Coronary artery (tissue), 2 donors: ENCODE measurements at regions not wholly inside any gene's neighbourhood (a gene's known extent, or its start where the extent isn't known, plus 50 kb on each side); places are given as distances from the start of the nearest gene placed in this dataset.

Source experiments
- DNase-seq: peaks from one replicate; pipeline ENCODE4 v3.0.0-alpha.2; 2017; ENCODE audit warnings: low spot score
- H3K27ac ChIP-seq, 2 donors: fragments of 200-600 bp; sonication (generic); one replicate each; pipeline ENCODE4 v1.5.1; 2016 to 2019
- H3K4me3 ChIP-seq: fragments of 200-600 bp; sonication (generic); 2 replicates; pipeline ENCODE4 v1.5.1; 2016; ENCODE audit warnings: mild to moderate bottlenecking, moderate library complexity
- CTCF ChIP-seq: fragments of 200-600 bp; sonication (generic); IDR thresholded peaks from one replicate; pipeline ENCODE4 v1.5.1; 2019; ENCODE audit warnings: antibody characterized with exemption

- no peak for DNase-seq
- no peak overlapping the region for H3K4me3 ChIP-seq
- no peak for TF ChIP-seq CTCF
- H3K27ac ChIP-seq = no peak overlapping the region
Observed at GRCh38 chr6:16060039-16060438, 68.8 kb upstream of the MYLIP start.

GRCh38 chr6:16059496-16059895 lies 69.4 kb upstream of the MYLIP start:
- H3K27ac ChIP-seq = no peak overlapping the region
- H3K4me3 ChIP-seq = no peak overlapping the region
- TF ChIP-seq CTCF = no peak
- DNase-seq = no peak

- H3K4me3 ChIP-seq = no peak overlapping the region
- DNase-seq = no peak
- no peak overlapping the region for H3K27ac ChIP-seq
- TF ChIP-seq CTCF = no peak
Observed at GRCh38 chr6:16058929-16059345, 69.9 kb upstream of the MYLIP start.

GRCh38 chr6:16058201-16058928 lies 70.5 kb upstream of the MYLIP start:
- Histone ChIP-seq H3K27ac (no peak overlapping the region), H3K4me3 (no peak overlapping the region)
- no peak for TF ChIP-seq CTCF
- DNase-seq = no peak

- Histone ChIP-seq H3K27ac (no peak overlapping the region), H3K4me3 (no peak overlapping the region)
- no peak for DNase-seq
- no peak for TF ChIP-seq CTCF
Observed at GRCh38 chr6:16057446-16057845, 71.4 kb upstream of the MYLIP start.

GRCh38 chr6:16056263-16056870 lies 72.5 kb upstream of the MYLIP start:
- no peak overlapping the region for H3K4me3 ChIP-seq
- no peak overlapping the region for H3K27ac ChIP-seq
- no peak for TF ChIP-seq CTCF
- DNase-seq = no peak

- DNase-seq = no peak
- Histone ChIP-seq H3K27ac (no peak overlapping the region), H3K4me3 (no peak overlapping the region)
- no peak for TF ChIP-seq CTCF
Observed at GRCh38 chr6:16055852-16056251, 73.0 kb upstream of the MYLIP start.
